ENCODE measurements at regions not wholly inside any gene's neighbourhood (a gene's known extent, or its start where the extent isn't known, plus 50 kb on each side); places are given as distances from the start of the nearest gene placed in this dataset.

- no peaks in the 10 kb centered on the region for H3K9me3 ChIP-seq (ENCODE audit: control insufficient read depth, low read length)
- H4K91ac ChIP-seq (ENCODE audit: low read length), result no peak overlapping the region
- H3K79me1 ChIP-seq (replicated peaks; ENCODE audit: low read length, poor library complexity, severe bottlenecking), result no peaks in the 10 kb centered on the region
- no peak overlapping the region for H2BK120ac ChIP-seq (ENCODE audit: low read depth, low read length)
- no peaks in the 10 kb centered on the region for H3K4me1 ChIP-seq (ENCODE audit: control insufficient read depth, insufficient read depth, low read depth, low read length)
- H3K4me2 ChIP-seq (ENCODE audit: low read length, poor library complexity, severe bottlenecking), result no peak overlapping the region
- H4K8ac ChIP-seq (ENCODE audit: low read length), result no peak overlapping the region
- H2AFZ ChIP-seq (ENCODE audit: low read depth, low read length), result no peak overlapping the region
- H3K9ac ChIP-seq (ENCODE audit: low read length), result peak overlapping the region; percentile 31
- no peak overlapping the region for H3K18ac ChIP-seq (ENCODE audit: low read depth in 1 of 2, low read length in 2 of 2)
- no peak for DNase-seq
- H3K36me3 ChIP-seq (ENCODE audit: control insufficient read depth in 1 of 2, insufficient read depth in 2 of 2, low read depth in 1 of 2, low read length in 2 of 2), result no peaks in the 10 kb centered on the region
- WGBS, result no CpG with 5 or more reads among the region's 1 CpG
- no peak overlapping the region for H2BK12ac ChIP-seq (ENCODE audit: low read length in 2 of 2)
- no peak overlapping the region for H2BK5ac ChIP-seq (ENCODE audit: low read depth, low read length, poor library complexity, severe bottlenecking)
- H3K27ac ChIP-seq (ENCODE audit: low read length, poor library complexity, severe bottlenecking), result no peak overlapping the region
- H2BK15ac ChIP-seq (ENCODE audit: low read depth, poor library complexity, severe bottlenecking), result no peak overlapping the region
- no peak overlapping the region for H3K23ac ChIP-seq (ENCODE audit: low read length in 2 of 2)
- H3K14ac ChIP-seq (ENCODE audit: low read length in 2 of 2), result no peak overlapping the region
- no peak overlapping the region for H2AK5ac ChIP-seq (ENCODE audit: low read length, severe bottlenecking)
- H3K4me3 ChIP-seq (ENCODE audit: insufficient read depth in 1 of 2, low read depth in 1 of 2, low read length in 2 of 2), result no peak overlapping the region
- no peaks in the 10 kb centered on the region for H3K27me3 ChIP-seq (ENCODE audit: control insufficient read depth in 1 of 2, insufficient read depth in 1 of 2, low read length in 2 of 2)
- H3K4ac ChIP-seq (ENCODE audit: low read depth in 1 of 2, low read length in 2 of 2), result no peak overlapping the region
Measured at GRCh38 chr4:20126906-20127305, 124.8 kb upstream of the SLIT2 start.

GRCh38 chr4:20124317-20125026 is 127.2 kb upstream of the SLIT2 start:
- Histone ChIP-seq H3K23ac (ENCODE audit: low read length in 2 of 2) (no peak overlapping the region), H3K9me3 (ENCODE audit: control insufficient read depth, low read length) (no peaks in the 10 kb centered on the region), H2BK5ac (ENCODE audit: low read depth, low read length, poor library complexity, severe bottlenecking) (no peak overlapping the region), H3K9ac (ENCODE audit: low read length) (no peak overlapping the region), H3K36me3 (ENCODE audit: control insufficient read depth in 1 of 2, insufficient read depth in 2 of 2, low read depth in 1 of 2, low read length in 2 of 2) (no peaks in the 10 kb centered on the region), H4K91ac (ENCODE audit: low read length) (no peak overlapping the region), H2BK15ac (ENCODE audit: low read depth, poor library complexity, severe bottlenecking) (no peak overlapping the region), H3K4me1 (ENCODE audit: control insufficient read depth, insufficient read depth, low read depth, low read length) (no peaks in the 10 kb centered on the region), H2AK5ac (ENCODE audit: low read length, severe bottlenecking) (no peak overlapping the region), H3K4ac (ENCODE audit: low read depth in 1 of 2, low read length in 2 of 2) (no peak overlapping the region), H3K27ac (ENCODE audit: low read length, poor library complexity, severe bottlenecking) (no peak overlapping the region), H3K4me3 (ENCODE audit: insufficient read depth in 1 of 2, low read depth in 1 of 2, low read length in 2 of 2) (no peak overlapping the region), H2BK120ac (ENCODE audit: low read depth, low read length) (no peak overlapping the region), H3K79me1 (replicated peaks; ENCODE audit: low read length, poor library complexity, severe bottlenecking) (no peaks in the 10 kb centered on the region), H3K18ac (ENCODE audit: low read depth in 1 of 2, low read length in 2 of 2) (no peak overlapping the region), H4K8ac (ENCODE audit: low read length) (no peak overlapping the region), H2BK12ac (ENCODE audit: low read length in 2 of 2) (no peak overlapping the region), H3K14ac (ENCODE audit: low read length in 2 of 2) (no peak overlapping the region), H3K4me2 (ENCODE audit: low read length, poor library complexity, severe bottlenecking) (no peak overlapping the region), H2AFZ (ENCODE audit: low read depth, low read length) (no peak overlapping the region), H3K27me3 (ENCODE audit: control insufficient read depth in 1 of 2, insufficient read depth in 1 of 2, low read length in 2 of 2) (no peaks in the 10 kb centered on the region)
- 74% methylated on average over 3 of the region's 3 CpGs for WGBS
- DNase-seq, result no peak

GRCh38 chr4:20122198-20122988 is 129.3 kb upstream of the SLIT2 start:
- H2AFZ ChIP-seq (ENCODE audit: low read depth, low read length), result no peak overlapping the region
- no peak overlapping the region for H2BK5ac ChIP-seq (ENCODE audit: low read depth, low read length, poor library complexity, severe bottlenecking)
- no peak overlapping the region for H2BK15ac ChIP-seq (ENCODE audit: low read depth, poor library complexity, severe bottlenecking)
- no peaks in the 10 kb centered on the region for H3K27me3 ChIP-seq (ENCODE audit: control insufficient read depth in 1 of 2, insufficient read depth in 1 of 2, low read length in 2 of 2)
- H3K27ac ChIP-seq (ENCODE audit: low read length, poor library complexity, severe bottlenecking), result no peak overlapping the region
- no peak overlapping the region for H2AK5ac ChIP-seq (ENCODE audit: low read length, severe bottlenecking)
- H3K4me1 ChIP-seq (ENCODE audit: control insufficient read depth, insufficient read depth, low read depth, low read length), result no peaks in the 10 kb centered on the region
- H3K36me3 ChIP-seq (ENCODE audit: control insufficient read depth in 1 of 2, insufficient read depth in 2 of 2, low read depth in 1 of 2, low read length in 2 of 2), result no peaks in the 10 kb centered on the region
- no peak overlapping the region for H4K91ac ChIP-seq (ENCODE audit: low read length)
- no peak overlapping the region for H3K9ac ChIP-seq (ENCODE audit: low read length)
- H3K18ac ChIP-seq (ENCODE audit: low read depth in 1 of 2, low read length in 2 of 2), result no peak overlapping the region
- H3K4me3 ChIP-seq (ENCODE audit: insufficient read depth in 1 of 2, low read depth in 1 of 2, low read length in 2 of 2), result no peak overlapping the region
- 87% methylated on average over 2 of the region's 4 CpGs for WGBS
- no peak overlapping the region for H3K4me2 ChIP-seq (ENCODE audit: low read length, poor library complexity, severe bottlenecking)
- H3K79me1 ChIP-seq (replicated peaks; ENCODE audit: low read length, poor library complexity, severe bottlenecking), result no peaks in the 10 kb centered on the region
- no peak overlapping the region for H2BK120ac ChIP-seq (ENCODE audit: low read depth, low read length)
- H3K9me3 ChIP-seq (ENCODE audit: control insufficient read depth, low read length), result no peaks in the 10 kb centered on the region
- no peak overlapping the region for H3K4ac ChIP-seq (ENCODE audit: low read depth in 1 of 2, low read length in 2 of 2)
- no peak overlapping the region for H3K23ac ChIP-seq (ENCODE audit: low read length in 2 of 2)
- no peak for DNase-seq
- no peak overlapping the region for H2BK12ac ChIP-seq (ENCODE audit: low read length in 2 of 2)
- H4K8ac ChIP-seq (ENCODE audit: low read length), result no peak overlapping the region
- H3K14ac ChIP-seq (ENCODE audit: low read length in 2 of 2), result no peak overlapping the region

- H3K79me1 ChIP-seq (replicated peaks; ENCODE audit: low read length, poor library complexity, severe bottlenecking), result no peaks in the 10 kb centered on the region
- H3K9ac ChIP-seq (ENCODE audit: low read length), result no peak overlapping the region
- H4K91ac ChIP-seq (ENCODE audit: low read length), result no peak overlapping the region
- H3K4me3 ChIP-seq (ENCODE audit: insufficient read depth in 1 of 2, low read depth in 1 of 2, low read length in 2 of 2), result no peak overlapping the region
- H3K4me2 ChIP-seq (ENCODE audit: low read length, poor library complexity, severe bottlenecking), result no peak overlapping the region
- H3K27ac ChIP-seq (ENCODE audit: low read length, poor library complexity, severe bottlenecking), result no peak overlapping the region
- H2AFZ ChIP-seq (ENCODE audit: low read depth, low read length), result no peak overlapping the region
- H4K8ac ChIP-seq (ENCODE audit: low read length), result no peak overlapping the region
- H2AK5ac ChIP-seq (ENCODE audit: low read length, severe bottlenecking), result no peak overlapping the region
- no peak for DNase-seq
- H3K4me1 ChIP-seq (ENCODE audit: control insufficient read depth, insufficient read depth, low read depth, low read length), result no peaks in the 10 kb centered on the region
- no peak overlapping the region for H2BK5ac ChIP-seq (ENCODE audit: low read depth, low read length, poor library complexity, severe bottlenecking)
- 77% methylated on average over 2 of the region's 2 CpGs for WGBS
- no peaks in the 10 kb centered on the region for H3K9me3 ChIP-seq (ENCODE audit: control insufficient read depth, low read length)
- no peak overlapping the region for H3K4ac ChIP-seq (ENCODE audit: low read depth in 1 of 2, low read length in 2 of 2)
- H2BK15ac ChIP-seq (ENCODE audit: low read depth, poor library complexity, severe bottlenecking), result no peak overlapping the region
- H3K14ac ChIP-seq (ENCODE audit: low read length in 2 of 2), result no peak overlapping the region
- no peak overlapping the region for H3K23ac ChIP-seq (ENCODE audit: low read length in 2 of 2)
- no peaks in the 10 kb centered on the region for H3K36me3 ChIP-seq (ENCODE audit: control insufficient read depth in 1 of 2, insufficient read depth in 2 of 2, low read depth in 1 of 2, low read length in 2 of 2)
- H2BK120ac ChIP-seq (ENCODE audit: low read depth, low read length), result no peak overlapping the region
- H2BK12ac ChIP-seq (ENCODE audit: low read length in 2 of 2), result no peak overlapping the region
- no peak overlapping the region for H3K18ac ChIP-seq (ENCODE audit: low read depth in 1 of 2, low read length in 2 of 2)
- H3K27me3 ChIP-seq (ENCODE audit: control insufficient read depth in 1 of 2, insufficient read depth in 1 of 2, low read length in 2 of 2), result no peaks in the 10 kb centered on the region
Measured at GRCh38 chr4:20119141-20119540, 132.6 kb upstream of the SLIT2 start.

Measured in mesenchymal stem cell (in vitro differentiated cells and primary cell).